Mammary epithelial cell (primary cell): ENCODE measurements at regions not wholly inside any gene's neighbourhood (a gene's known extent, or its start where the extent isn't known, plus 50 kb on each side); places are given as distances from the start of the nearest gene placed in this dataset.

ENCODE experiments used
- CTCF ChIP-seq, 2 donors: IDR thresholded peaks in 1 of 2; conservative IDR thresholded peaks in 1 of 2; 2 replicates each; pipeline ENCODE4 v1.5.1; 2011 to 2012; ENCODE audit warnings: inconsistent platforms in 2 of 2, low read length in 2 of 2, mild to moderate bottlenecking in 2 of 2, control low read depth in 1 of 2, low read depth in 1 of 2; ENCODE audit not compliant: insufficient read depth in 1 of 2; ENCODE audit errors: extremely low read depth in 1 of 2
- EZH2 ChIP-seq: IDR thresholded peaks from 2 replicates; pipeline ENCODE4 v1.6.1; 2012; ENCODE audit warnings: low read length, inconsistent platforms, borderline replicate concordance

GRCh38 chr17:14792746-14793145 is 472.4 kb downstream of the PMP22 start:
- no peak for TF ChIP-seq CTCF (conservative IDR thresholded peaks at IDR 0.05 in 1 of 2, IDR thresholded peaks at IDR 0.05 in 1 of 2; ENCODE audit: extremely low read depth in 1 of 2, insufficient read depth in 1 of 2, low read depth in 1 of 2, low read length in 2 of 2)
- no peak for TF ChIP-seq EZH2
